Common myeloid progenitor, CD34-positive (primary cell): ENCODE measurements at regions not wholly inside any gene's neighbourhood (a gene's known extent, or its start where the extent isn't known, plus 50 kb on each side); places are given as distances from the start of the nearest gene placed in this dataset.

Experiments
- CTCF ChIA-PET: fragments of 350-600 bp; sonication (Branson Sonifier 250); formaldehyde crosslinking; loops from one replicate; lab custom pipeline; 2021; ENCODE audit warnings: antibody characterized with exemption; lab: Charles Lee
- POLR2A ChIA-PET: fragments of 350-600 bp; sonication (Branson Sonifier 250); formaldehyde crosslinking; loops from one replicate; lab custom pipeline; 2021; ENCODE audit warnings: antibody characterized with exemption; lab: Charles Lee
- DNase-seq, 3 donors: peaks; one replicate each; pipeline versions ENCODE4 v3.0.0 to v3.0.0-alpha.2; 2013
- H3K27ac ChIP-seq, 2 experiments: 1 replicate in 1 of 2; 2 replicates in 1 of 2; pipeline ENCODE4 v1.7.0; 2013; ENCODE audit warnings: inconsistent platforms in 2 of 2, low read length in 2 of 2, mild to moderate bottlenecking in 2 of 2, low read depth in 1 of 2, moderate library complexity in 1 of 2; ENCODE audit not compliant: severe bottlenecking in 2 of 2, insufficient read depth in 1 of 2, poor library complexity in 1 of 2
- H3K27me3 ChIP-seq, 5 experiments: replicated peaks in 2 of 5; 1 replicate in 3 of 5; 2 replicates in 2 of 5; pipeline versions ENCODE4 v1.6.1 to v1.7.0; 2013; ENCODE audit warnings: low read length in 4 of 5, mild to moderate bottlenecking in 2 of 5, moderate library complexity in 2 of 5, inconsistent platforms in 1 of 5; ENCODE audit not compliant: insufficient read depth in 5 of 5, control insufficient read depth in 4 of 5
- H3K36me3 ChIP-seq, 4 experiments: 1 replicate in 2 of 4; 2 replicates in 2 of 4; pipeline versions ENCODE4 v1.6.1 to v1.7.0; 2013; ENCODE audit warnings: low read length in 3 of 4, control low read depth in 1 of 4, mild to moderate bottlenecking in 1 of 4; ENCODE audit not compliant: control insufficient read depth in 4 of 4, insufficient read depth in 4 of 4
- H3K4me1 ChIP-seq, 4 experiments: 1 replicate in 3 of 4; 2 replicates in 1 of 4; pipeline versions ENCODE4 v1.6.1 to v1.7.1; 2013; ENCODE audit warnings: low read length in 3 of 4, mild to moderate bottlenecking in 3 of 4, control low read depth in 1 of 4, inconsistent platforms in 1 of 4, moderate library complexity in 1 of 4; ENCODE audit not compliant: control insufficient read depth in 4 of 4, insufficient read depth in 4 of 4; ENCODE audit errors: control extremely low read depth in 1 of 4
- H3K4me3 ChIP-seq, 7 experiments: 1 replicate in 4 of 7; 2 replicates in 3 of 7; pipeline versions ENCODE4 v1.5.1 to v1.7.0; 2013; ENCODE audit warnings: mild to moderate bottlenecking in 7 of 7, low read length in 6 of 7, moderate library complexity in 6 of 7, inconsistent platforms in 2 of 7, low read depth in 2 of 7, control low read depth in 1 of 7; ENCODE audit not compliant: insufficient read depth in 4 of 7, control insufficient read depth in 1 of 7; ENCODE audit errors: extremely low read depth in 1 of 7
- H3K9me3 ChIP-seq, 5 experiments: 1 replicate in 4 of 5; 2 replicates in 1 of 5; pipeline versions ENCODE4 v1.6.1 to v1.7.1; 2013; ENCODE audit warnings: low read length in 4 of 5, mild to moderate bottlenecking in 2 of 5, inconsistent platforms in 1 of 5, low read depth in 1 of 5, moderate library complexity in 1 of 5; ENCODE audit not compliant: control insufficient read depth in 4 of 5, insufficient read depth in 2 of 5; ENCODE audit errors: control extremely low read depth in 1 of 5
- WGBS: methylation state at CpG from one replicate; pipeline ENCODE4 v1.1.5; 2013; ENCODE audit not compliant: insufficient coverage; 5-methylcytosine and 5-hydroxymethylcytosine counted together

GRCh38 chr5:93141969-93142368 is 439.1 kb downstream of the NR2F1-AS1 start:
- Histone ChIP-seq H3K36me3 (no peaks in the 10 kb centered on the region), H3K27me3 (no peaks in the 10 kb centered on the region), H3K9me3 (no peaks in the 10 kb centered on the region), H3K27ac (no peak overlapping the region), H3K4me3 (no peak overlapping the region), H3K4me1 (no peaks in the 10 kb centered on the region)
- ChIA-PET CTCF (interaction anchor here (0.6 kb wide), 1 partner anchor 119 kb away, joined by 3 read pairs; no protein-coding TSS in a partner anchor), POLR2A (no interaction called here)
- 83% methylated on average over 1 of the region's 2 CpGs for WGBS
- no peak for DNase-seq

- Histone ChIP-seq H3K9me3 (peaks cover 0 to 1% (median 0%) of the 10 kb centered on the region in 5 experiments), H3K27me3 (no peaks in the 10 kb centered on the region), H3K27ac (no peak overlapping the region), H3K4me1 (no peaks in the 10 kb centered on the region), H3K4me3 (no peak overlapping the region), H3K36me3 (no peaks in the 10 kb centered on the region)
- WGBS: 54% methylated on average over 5 of the region's 5 CpGs
- ChIA-PET CTCF (interaction anchor here (1.0 kb wide), 1 partner anchor 13 kb away, joined by 3 read pairs; no protein-coding TSS in a partner anchor), POLR2A (no interaction called here)
- no peak for DNase-seq
Observed at GRCh38 chr5:93130624-93131490, 450.2 kb downstream of the NR2F1-AS1 start.

GRCh38 chr5:93126634-93127033 is 454.4 kb downstream of the NR2F1-AS1 start:
- no peak for DNase-seq
- POLR2A ChIA-PET: no interaction called here
- Histone ChIP-seq H3K27me3 (no peaks in the 10 kb centered on the region), H3K27ac (no peak overlapping the region), H3K9me3 (no peaks in the 10 kb centered on the region), H3K36me3 (no peaks in the 10 kb centered on the region), H3K4me3 (no peak overlapping the region), H3K4me1 (no peaks in the 10 kb centered on the region)
- no CpG with 5 or more reads among the region's 1 CpG for WGBS
- CTCF ChIA-PET: no interaction called here

DNA sequence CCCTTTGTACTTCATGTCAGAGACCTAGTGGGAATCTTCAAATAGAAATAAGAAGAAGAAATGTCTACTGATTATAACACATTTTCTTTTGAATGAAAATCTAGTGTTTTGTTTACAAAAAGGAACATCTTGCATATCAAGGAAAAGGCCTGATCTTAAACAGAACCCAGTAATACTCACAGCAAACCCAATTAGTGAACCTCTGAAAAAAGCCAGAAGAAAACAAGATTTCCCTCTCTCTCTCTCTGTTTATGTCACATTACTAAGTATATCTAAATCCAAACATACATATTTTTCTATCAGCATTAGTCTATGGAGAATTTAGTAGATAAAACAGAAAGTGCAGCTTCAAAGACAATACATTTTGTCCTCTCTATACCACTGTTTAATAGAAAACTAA is 457.9 kb downstream of the NR2F1-AS1 start:
- Histone ChIP-seq H3K4me1 (no peaks in the 10 kb centered on the region), H3K27ac (no peak overlapping the region), H3K27me3 (no peaks in the 10 kb centered on the region), H3K9me3 (no peaks in the 10 kb centered on the region), H3K36me3 (no peaks in the 10 kb centered on the region), H3K4me3 (no peak overlapping the region)
- ChIA-PET CTCF (no interaction called here), POLR2A (no interaction called here)
- DNase-seq: no peak

GRCh38 chr5:93122446-93122845 is 458.6 kb downstream of the NR2F1-AS1 start:
- POLR2A ChIA-PET: no interaction called here

DNA sequence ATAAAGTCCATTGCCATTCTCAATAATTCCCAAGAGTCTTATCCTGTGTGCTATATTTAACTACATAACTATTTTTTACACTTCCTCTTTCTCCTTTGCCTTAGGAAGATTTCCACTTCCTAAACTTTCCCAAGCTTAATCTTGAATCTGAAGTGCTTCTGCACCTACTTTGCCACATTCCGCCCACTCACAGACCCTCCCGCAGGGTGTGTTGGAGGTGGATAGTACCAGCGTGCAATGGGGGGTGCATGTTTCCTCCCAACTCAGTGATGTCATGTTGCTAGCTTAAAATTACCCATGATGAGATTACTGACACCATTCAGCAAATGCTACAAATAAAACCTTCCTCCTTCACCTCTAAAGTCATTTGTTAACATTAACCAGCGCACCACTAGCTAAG is 460.2 kb downstream of the NR2F1-AS1 start:
- no peak overlapping the region for H3K4me3 ChIP-seq
- H3K27ac ChIP-seq: no peak overlapping the region
- 86% methylated on average over 4 of the region's 4 CpGs for WGBS
- H3K27me3 ChIP-seq: no peaks in the 10 kb centered on the region
- H3K9me3 ChIP-seq: no peaks in the 10 kb centered on the region
- CTCF ChIA-PET: no interaction called here
- H3K36me3 ChIP-seq: no peaks in the 10 kb centered on the region
- POLR2A ChIA-PET: no interaction called here
- DNase-seq: no peak
- no peaks in the 10 kb centered on the region for H3K4me1 ChIP-seq

More at GRCh38 chr5:93122446-93122845, 458.6 kb downstream of the NR2F1-AS1 start:
- DNase-seq: no peak
- Histone ChIP-seq H3K4me3 (no peak overlapping the region), H3K27me3 (no peaks in the 10 kb centered on the region), H3K27ac (no peak overlapping the region), H3K4me1 (no peaks in the 10 kb centered on the region), H3K36me3 (no peaks in the 10 kb centered on the region), H3K9me3 (no peaks in the 10 kb centered on the region)
- CTCF ChIA-PET: no interaction called here
- no CpG with 5 or more reads among the region's 2 CpGs for WGBS

DNA sequence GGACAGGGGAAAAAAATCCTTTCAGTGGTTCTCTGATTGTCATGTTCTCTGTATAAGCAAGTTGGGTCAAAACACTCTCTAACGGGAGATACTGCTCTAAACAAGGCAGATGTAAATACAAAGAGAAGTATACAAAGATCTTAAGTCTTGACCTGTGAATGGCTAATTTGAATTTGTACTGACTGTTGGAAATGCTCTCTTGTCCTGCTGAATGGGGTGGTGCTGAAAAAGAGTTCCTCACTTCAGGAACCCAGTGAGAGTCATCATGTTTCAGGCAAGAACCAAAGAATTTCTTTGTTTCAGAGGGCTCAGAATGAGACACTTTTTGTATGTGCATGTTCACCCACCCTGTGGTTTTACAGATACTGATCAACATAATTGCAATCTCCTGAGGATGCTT is 461.0 kb downstream of the NR2F1-AS1 start:
- POLR2A ChIA-PET: no interaction called here
- H3K27me3 ChIP-seq: no peaks in the 10 kb centered on the region
- no peaks in the 10 kb centered on the region for H3K4me1 ChIP-seq
- no peaks in the 10 kb centered on the region for H3K9me3 ChIP-seq
- 88% methylated on average over 1 of the region's 1 CpG for WGBS
- H3K4me3 ChIP-seq: no peak overlapping the region
- no peak overlapping the region for H3K27ac ChIP-seq
- no peaks in the 10 kb centered on the region for H3K36me3 ChIP-seq
- CTCF ChIA-PET: no interaction called here
- DNase-seq: no peak
